ENCODE measurements at regions not wholly inside any gene's neighbourhood (a gene's known extent, or its start where the extent isn't known, plus 50 kb on each side); places are given as distances from the start of the nearest gene placed in this dataset.
"Not testable (repeated sequence)": the region's sequence is repeated elsewhere in the genome, so short reads cannot be mapped to it uniquely, and the experiment has no call there.

- in situ Hi-C loops (cut with HindIII; ENCODE audit: low sequenced_read_pairs); DNase-seq (ENCODE audit: low spot score): not testable (repeated sequence)
These were observed 122.9 kb upstream of the DOK5 start for GRCh38 chr20:54352541-54352940.

GRCh38 chr20:54353292-54353691 is 122.1 kb upstream of the DOK5 start:
- in situ Hi-C loops (cut with HindIII; ENCODE audit: low sequenced_read_pairs): no loop called here

GRCh38 chr20:54355631-54356280 is 119.6 kb upstream of the DOK5 start:
- in situ Hi-C loops (cut with HindIII; ENCODE audit: low sequenced_read_pairs): no loop called here

More at GRCh38 chr20:54353292-54353691, 122.1 kb upstream of the DOK5 start:
- DNase-seq (ENCODE audit: low spot score): no peak

GRCh38 chr20:54356801-54357200 is 118.6 kb upstream of the DOK5 start:
- in situ Hi-C loops (cut with HindIII; ENCODE audit: low sequenced_read_pairs): no loop called here
- DNase-seq (ENCODE audit: low spot score): peak; percentile 22

More at GRCh38 chr20:54355631-54356280, 119.6 kb upstream of the DOK5 start:
- peak; percentile 12 for DNase-seq (ENCODE audit: low spot score)

GRCh38 chr20:54361475-54361874 is 113.9 kb upstream of the DOK5 start:
- no peak for DNase-seq (ENCODE audit: low spot score)
- in situ Hi-C loops (cut with HindIII; ENCODE audit: low sequenced_read_pairs): no loop called here

GRCh38 chr20:54362283-54362682 is 113.1 kb upstream of the DOK5 start:
- no peak for DNase-seq (ENCODE audit: low spot score)
- in situ Hi-C loops (cut with HindIII; ENCODE audit: low sequenced_read_pairs): no loop called here

- in situ Hi-C loops (cut with HindIII; ENCODE audit: low sequenced_read_pairs): no loop called here
These were observed 111.0 kb upstream of the DOK5 start for GRCh38 chr20:54364365-54364764.

GRCh38 chr20:54364919-54365318 is 110.5 kb upstream of the DOK5 start:
- in situ Hi-C loops (cut with HindIII; ENCODE audit: low sequenced_read_pairs): no loop called here
- DNase-seq (ENCODE audit: low spot score): no peak

More at GRCh38 chr20:54364365-54364764, 111.0 kb upstream of the DOK5 start:
- DNase-seq (ENCODE audit: low spot score): no peak

GRCh38 chr20:54366669-54367344 is 108.6 kb upstream of the DOK5 start:
- in situ Hi-C loops (cut with HindIII; ENCODE audit: low sequenced_read_pairs): no loop called here

GRCh38 chr20:54368570-54368969 is 106.8 kb upstream of the DOK5 start:
- in situ Hi-C loops (cut with HindIII; ENCODE audit: low sequenced_read_pairs): no loop called here
- DNase-seq (ENCODE audit: low spot score): no peak

More at GRCh38 chr20:54366669-54367344, 108.6 kb upstream of the DOK5 start:
- no peak for DNase-seq (ENCODE audit: low spot score)

GRCh38 chr20:54372313-54372712 is 103.1 kb upstream of the DOK5 start:
- in situ Hi-C loops (cut with HindIII; ENCODE audit: low sequenced_read_pairs): no loop called here
- no peak for DNase-seq (ENCODE audit: low spot score)

- DNase-seq (ENCODE audit: low spot score): no peak
- in situ Hi-C loops (cut with HindIII; ENCODE audit: low sequenced_read_pairs): no loop called here
These were observed 97.2 kb upstream of the DOK5 start for GRCh38 chr20:54377992-54378773.

- in situ Hi-C loops (cut with HindIII; ENCODE audit: low sequenced_read_pairs): no loop called here
- DNase-seq (ENCODE audit: low spot score): no peak
These were observed 95.4 kb upstream of the DOK5 start for GRCh38 chr20:54379893-54380584.

GRCh38 chr20:54382419-54382818 is 93.0 kb upstream of the DOK5 start:
- in situ Hi-C loops (cut with HindIII; ENCODE audit: low sequenced_read_pairs): no loop called here
- DNase-seq (ENCODE audit: low spot score): no peak

- no peak for DNase-seq (ENCODE audit: low spot score)
- in situ Hi-C loops (cut with HindIII; ENCODE audit: low sequenced_read_pairs): no loop called here
These were observed 89.6 kb upstream of the DOK5 start for GRCh38 chr20:54385746-54386145.

- in situ Hi-C loops (cut with HindIII; ENCODE audit: low sequenced_read_pairs): no loop called here
- no peak for DNase-seq (ENCODE audit: low spot score)
These were observed 85.7 kb upstream of the DOK5 start for GRCh38 chr20:54389596-54390280.

- no peak for DNase-seq (ENCODE audit: low spot score)
- in situ Hi-C loops (cut with HindIII; ENCODE audit: low sequenced_read_pairs): no loop called here
These were observed 77.9 kb upstream of the DOK5 start for GRCh38 chr20:54397292-54398140.

GRCh38 chr20:54398814-54399213 is 76.6 kb upstream of the DOK5 start:
- DNase-seq (ENCODE audit: low spot score): no peak
- in situ Hi-C loops (cut with HindIII; ENCODE audit: low sequenced_read_pairs): no loop called here

Measured in G401 (cell line).